Esophagus muscularis mucosa (tissue), 4 donors: ENCODE measurements at regions not wholly inside any gene's neighbourhood (a gene's known extent, or its start where the extent isn't known, plus 50 kb on each side); places are given as distances from the start of the nearest gene placed in this dataset.

Source experiments
- CTCF ChIP-seq, 3 experiments: fragments of 200-600 bp in 2 of 3; fragments of 450-650 bp in 1 of 3; sonication (generic) in 2 of 3; IDR thresholded peaks; one replicate each; pipeline ENCODE4 v1.5.1; 2017 to 2019; ENCODE audit warnings: antibody characterized with exemption in 3 of 3, mild to moderate bottlenecking in 2 of 3, moderate library complexity in 1 of 3
- EP300 ChIP-seq: sonication (generic); formaldehyde crosslinking; IDR thresholded peaks from one replicate; pipeline ENCODE4 v1.6.1; 2017; ENCODE audit warnings: antibody characterized with exemption
- POLR2A ChIP-seq: fragments of 450-650 bp; IDR thresholded peaks from one replicate; pipeline ENCODE4 v1.6.1; 2017; ENCODE audit warnings: antibody characterized with exemption, moderate library complexity, mild to moderate bottlenecking, low read depth
- POLR2AphosphoS5 ChIP-seq, 2 donors: sonication (generic); formaldehyde crosslinking; IDR thresholded peaks; one replicate each; pipeline ENCODE4 v1.6.1; 2017; ENCODE audit warnings: antibody characterized with exemption in 2 of 2

GRCh38 chr4:19807505-19807904 is 444.2 kb upstream of the SLIT2 start:
- no peak for TF ChIP-seq CTCF (IDR thresholded peaks at IDR 0.05)
- peak in 1 of 2 donors; percentile 19 for TF ChIP-seq POLR2AphosphoS5 (IDR thresholded peaks at IDR 0.05)
- TF ChIP-seq EP300: no peak
- no peak for TF ChIP-seq POLR2A
